GM12891 (cell line): ENCODE measurements at regions not wholly inside any gene's neighbourhood (a gene's known extent, or its start where the extent isn't known, plus 50 kb on each side); places are given as distances from the start of the nearest gene placed in this dataset.

Experiments used
- POLR2A ChIP-seq: IDR thresholded peaks from 2 replicates; pipeline ENCODE4 v1.6.1; 2011; ENCODE audit warnings: low read depth, low read length, control low read depth
- POLR2AphosphoS5 ChIP-seq: IDR thresholded peaks from 2 replicates; pipeline ENCODE4 v1.6.1; 2011; ENCODE audit warnings: low read depth, low read length, control low read depth
- POU2F2 ChIP-seq: IDR thresholded peaks from 2 replicates; pipeline ENCODE4 v1.6.1; 2011; ENCODE audit warnings: low read depth, mild to moderate bottlenecking, control low read depth, low read length, moderate library complexity
- SPI1 ChIP-seq: IDR thresholded peaks from 2 replicates; pipeline ENCODE4 v1.6.1; 2011; ENCODE audit warnings: low read depth, low read length, control low read depth
- TAF1 ChIP-seq: IDR thresholded peaks from 2 replicates; pipeline ENCODE4 v1.6.1; 2011; ENCODE audit warnings: low read depth, low read length, control low read depth

GRCh38 chr4:12389604-12390003 is 960.9 kb upstream of the HS3ST1 start:
- TF ChIP-seq POLR2A (no peak), TAF1 (no peak), POLR2AphosphoS5 (no peak), SPI1 (no peak), POU2F2 (no peak)
